Breast epithelium (tissue), 4 donors: ENCODE measurements at regions not wholly inside any gene's neighbourhood (a gene's known extent, or its start where the extent isn't known, plus 50 kb on each side); places are given as distances from the start of the nearest gene placed in this dataset.

Source experiments
- DNase-seq, 2 donors: peaks; one replicate each; pipeline ENCODE4 v3.0.0-alpha.2; 2019; ENCODE audit warnings: low spot score in 2 of 2
- H3K27ac ChIP-seq, 2 donors: fragments of 200-600 bp; sonication (generic) in 1 of 2; one replicate each; pipeline ENCODE4 v1.5.1; 2016 to 2019; ENCODE audit warnings: mild to moderate bottlenecking in 1 of 2
- H3K27me3 ChIP-seq, 2 donors: fragments of 200-600 bp; sonication (generic) in 1 of 2; one replicate each; pipeline versions ENCODE4 v1.5.1 to v1.6.0; 2017 to 2019; ENCODE audit warnings: control low read depth in 1 of 2, mild to moderate bottlenecking in 1 of 2
- H3K36me3 ChIP-seq: fragments of 200-600 bp; one replicate; pipeline ENCODE4 v1.5.1; 2019
- H3K4me1 ChIP-seq, 2 donors: fragments of 200-600 bp; sonication (generic); one replicate each; pipeline ENCODE4 v1.5.1; 2016 to 2019; ENCODE audit warnings: control low read depth in 1 of 2
- H3K4me3 ChIP-seq, 3 donors: fragments of 200-600 bp; sonication (generic); 1 replicate in 2 of 3; 2 replicates in 1 of 3; pipeline ENCODE4 v1.5.1; 2016 to 2019; ENCODE audit warnings: mild to moderate bottlenecking in 3 of 3, moderate library complexity in 2 of 3
- H3K9me3 ChIP-seq, 2 donors: fragments of 200-600 bp; sonication (generic) in 1 of 2; one replicate each; pipeline ENCODE4 v1.5.1; 2016 to 2019; ENCODE audit warnings: control low read depth in 1 of 2
- POLR2A ChIP-seq: fragments of 450-650 bp; IDR thresholded peaks from one replicate; pipeline ENCODE4 v1.6.1; 2016; ENCODE audit warnings: antibody characterized with exemption, mild to moderate bottlenecking, moderate library complexity
- POLR2AphosphoS5 ChIP-seq, 3 donors: sonication (generic); formaldehyde crosslinking; IDR thresholded peaks; one replicate each; pipeline ENCODE4 v1.6.1; 2017; ENCODE audit warnings: antibody characterized with exemption in 3 of 3
- intact Hi-C: fragments of 100-400 bp; cut with DNase I; formaldehyde crosslinking; loops from one replicate; pipeline ENCODE4 v1.15.1; 2023; ENCODE audit warnings: low total_unique reads
- TF ChIP-seq, protein P1 (sequence below), 3 donors: fragments of 450-650 bp; IDR thresholded peaks; one replicate each; pipeline ENCODE4 v1.5.1; 2016 to 2017; ENCODE audit warnings: antibody characterized with exemption in 3 of 3, mild to moderate bottlenecking in 3 of 3, moderate library complexity in 3 of 3

DNA sequence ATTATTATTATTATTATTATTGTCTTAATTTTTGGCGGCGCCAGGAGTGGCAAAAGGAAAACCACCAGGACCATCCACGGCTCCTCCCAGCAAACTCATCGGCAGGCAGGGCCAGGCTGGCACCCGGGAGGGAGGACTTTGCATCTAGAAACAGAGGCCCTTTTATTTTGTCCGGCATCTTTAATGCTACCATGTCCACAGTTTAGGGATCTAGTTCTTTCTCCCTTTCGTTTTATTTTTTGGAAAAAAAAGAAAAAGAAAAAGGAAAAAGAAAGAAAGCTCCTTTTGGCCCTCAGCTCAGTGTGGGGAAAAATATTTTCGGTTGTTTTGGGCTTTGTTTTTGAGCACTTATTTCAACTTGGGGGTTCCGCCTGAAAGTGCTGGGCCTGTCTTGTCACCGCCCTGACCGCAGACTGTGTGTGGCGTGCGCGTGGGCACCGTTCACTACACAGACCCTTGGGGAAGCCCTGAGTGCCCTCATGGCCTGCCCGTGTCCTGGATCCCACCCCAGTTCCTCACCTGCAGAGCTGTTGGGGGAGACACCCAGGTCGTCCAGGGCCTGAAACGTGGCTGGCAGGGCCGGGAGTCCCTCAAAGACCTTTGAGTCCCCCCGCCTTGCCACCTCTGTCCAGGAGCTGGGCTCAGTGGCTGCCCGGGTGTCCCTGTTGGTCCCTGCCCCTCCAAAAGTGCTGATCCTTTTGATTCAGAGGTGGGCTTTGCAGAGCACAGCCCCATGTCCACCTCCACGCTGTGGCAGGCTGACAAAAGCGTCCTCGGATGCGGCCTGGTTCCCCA lies 69.1 kb upstream of the PPARA start:
- Histone ChIP-seq H3K36me3 (no peaks in the 10 kb centered on the region), H3K4me1 (peaks cover 3 to 28% of the 10 kb centered on the region in 2 donors), H3K4me3 (peak overlapping the region; percentile 85 to 98 (median 97)), H3K27ac (peak overlapping the region; percentile 99 to 100), H3K27me3 (no peaks in the 10 kb centered on the region), H3K9me3 (no peaks in the 10 kb centered on the region)
- TF ChIP-seq, protein P1, sequence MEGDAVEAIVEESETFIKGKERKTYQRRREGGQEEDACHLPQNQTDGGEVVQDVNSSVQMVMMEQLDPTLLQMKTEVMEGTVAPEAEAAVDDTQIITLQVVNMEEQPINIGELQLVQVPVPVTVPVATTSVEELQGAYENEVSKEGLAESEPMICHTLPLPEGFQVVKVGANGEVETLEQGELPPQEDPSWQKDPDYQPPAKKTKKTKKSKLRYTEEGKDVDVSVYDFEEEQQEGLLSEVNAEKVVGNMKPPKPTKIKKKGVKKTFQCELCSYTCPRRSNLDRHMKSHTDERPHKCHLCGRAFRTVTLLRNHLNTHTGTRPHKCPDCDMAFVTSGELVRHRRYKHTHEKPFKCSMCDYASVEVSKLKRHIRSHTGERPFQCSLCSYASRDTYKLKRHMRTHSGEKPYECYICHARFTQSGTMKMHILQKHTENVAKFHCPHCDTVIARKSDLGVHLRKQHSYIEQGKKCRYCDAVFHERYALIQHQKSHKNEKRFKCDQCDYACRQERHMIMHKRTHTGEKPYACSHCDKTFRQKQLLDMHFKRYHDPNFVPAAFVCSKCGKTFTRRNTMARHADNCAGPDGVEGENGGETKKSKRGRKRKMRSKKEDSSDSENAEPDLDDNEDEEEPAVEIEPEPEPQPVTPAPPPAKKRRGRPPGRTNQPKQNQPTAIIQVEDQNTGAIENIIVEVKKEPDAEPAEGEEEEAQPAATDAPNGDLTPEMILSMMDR (IDR thresholded peaks at IDR 0.05) = no peak
- TF ChIP-seq POLR2AphosphoS5 (IDR thresholded peaks at IDR 0.05) (peak in 1 of 3 donors; percentile 23), POLR2A (no peak)
- peak in 1 of 2 donors; percentile 52 for DNase-seq
- intact Hi-C loops = no loop called here

DNA sequence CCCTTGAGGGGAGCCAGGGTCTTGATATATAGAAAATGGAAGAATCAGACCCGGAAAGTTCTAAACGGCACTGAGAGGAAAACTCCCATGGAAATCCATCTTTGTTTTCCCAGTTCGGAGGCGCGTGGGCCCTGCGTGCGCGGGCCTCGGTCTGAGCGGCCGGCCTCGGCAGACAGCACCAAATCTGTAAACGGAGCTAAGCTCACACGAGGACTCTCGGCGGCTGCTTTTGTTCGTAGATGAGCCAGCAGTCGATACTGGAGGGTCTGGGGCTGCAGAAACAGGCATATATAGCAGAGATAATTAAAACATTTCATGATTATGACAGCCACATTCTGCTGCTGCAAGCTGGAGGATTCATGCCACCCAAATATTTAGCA lies 68.5 kb upstream of the PPARA start:
- Histone ChIP-seq H3K36me3 (no peaks in the 10 kb centered on the region), H3K4me3 (peak overlapping the region; percentile 85 to 98 (median 97)), H3K4me1 (peaks cover 9 to 34% of the 10 kb centered on the region in 2 donors), H3K27me3 (no peaks in the 10 kb centered on the region), H3K27ac (peak overlapping the region; percentile 99 to 100), H3K9me3 (no peaks in the 10 kb centered on the region)
- peak in 1 of 2 donors; percentile 48 for DNase-seq
- no peak for TF ChIP-seq POLR2A
- peak in 1 of 3 donors; percentile 10 for TF ChIP-seq POLR2AphosphoS5 (IDR thresholded peaks at IDR 0.05)
- intact Hi-C loops = no loop called here

DNA sequence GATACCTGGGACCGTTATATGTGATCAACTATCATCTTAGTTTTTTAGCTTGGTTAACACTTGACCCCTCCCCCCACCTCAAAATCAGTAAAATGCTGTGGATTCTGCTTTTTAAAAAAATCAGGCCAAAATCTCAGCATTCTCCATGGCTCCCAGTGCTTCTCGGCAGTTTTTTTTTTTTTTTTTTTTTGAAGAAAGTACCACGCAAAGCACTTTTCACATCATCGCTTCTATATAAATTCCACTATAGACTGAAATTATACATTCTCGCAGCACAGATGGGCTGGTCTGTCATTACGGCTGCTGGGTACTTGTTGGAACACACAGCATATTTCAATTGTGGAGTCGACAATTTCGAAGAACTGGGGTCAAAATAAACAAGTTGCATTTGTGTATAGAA lies 67.7 kb upstream of the PPARA start:
- Histone ChIP-seq H3K9me3 (no peaks in the 10 kb centered on the region), H3K4me3 (peak overlapping the region in 2 of 3 donors; percentile 85 to 98), H3K27ac (peak overlapping the region; percentile 99 to 100), H3K36me3 (no peaks in the 10 kb centered on the region), H3K27me3 (no peaks in the 10 kb centered on the region), H3K4me1 (peaks cover 16 to 42% of the 10 kb centered on the region in 2 donors)
- TF ChIP-seq, protein P1 (IDR thresholded peaks at IDR 0.05) = no peak
- TF ChIP-seq POLR2AphosphoS5 (IDR thresholded peaks at IDR 0.05) = peak in 1 of 3 donors; percentile 16
- intact Hi-C loops = no loop called here
- DNase-seq = no peak

DNA sequence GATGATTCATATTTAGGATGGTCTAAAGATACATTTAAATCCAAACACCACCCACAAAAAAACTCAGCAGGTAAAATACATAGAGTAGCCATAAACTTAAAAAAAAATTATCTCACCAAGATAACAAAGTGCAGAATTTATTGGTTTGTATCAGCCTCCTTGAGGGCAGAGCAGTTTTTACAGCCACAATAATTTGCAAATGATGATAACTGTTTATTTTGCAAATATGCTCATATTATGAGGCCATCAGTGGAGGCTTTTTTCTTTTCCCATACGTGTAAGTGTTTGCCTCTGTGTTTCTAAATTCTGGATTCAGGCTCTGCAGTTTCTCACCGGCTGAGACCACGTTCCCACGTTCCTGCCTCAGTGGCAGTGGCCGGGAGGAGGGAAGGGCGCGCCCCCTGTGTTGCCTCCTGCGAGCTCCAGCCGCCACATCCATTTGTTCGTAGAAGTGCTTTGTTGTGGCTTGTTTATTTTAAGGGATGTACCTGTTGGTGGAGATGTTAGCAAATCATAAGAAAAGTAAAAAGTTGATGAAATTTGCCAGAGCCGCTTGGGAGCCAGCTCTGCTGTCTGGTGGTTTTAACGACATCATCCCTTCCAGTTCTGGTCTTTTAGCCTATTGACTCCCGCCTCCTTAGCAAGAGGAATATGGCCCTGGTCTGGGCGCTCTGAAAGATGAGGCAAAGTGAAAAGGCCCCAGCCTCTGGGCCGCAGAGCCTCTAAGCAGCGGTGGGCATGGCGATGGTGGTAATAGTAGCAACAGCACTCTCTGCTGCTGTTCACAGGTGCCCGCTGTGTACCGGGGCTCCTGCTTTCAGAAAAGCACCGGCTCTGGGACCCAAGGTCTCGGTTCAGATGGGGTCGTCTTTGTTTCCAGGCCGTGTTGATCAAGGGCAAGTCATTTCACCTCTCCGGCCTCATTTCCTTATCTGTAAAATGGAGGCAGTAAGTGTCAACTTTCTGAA lies 66.7 kb upstream of the PPARA start:
- intact Hi-C loops = no loop called here
- TF ChIP-seq POLR2A (no peak), POLR2AphosphoS5 (IDR thresholded peaks at IDR 0.05) (peak in 1 of 3 donors; percentile 46)
- TF ChIP-seq, protein P1 (IDR thresholded peaks at IDR 0.05) = no peak
- H3K4me1 ChIP-seq = peaks cover 23 to 45% of the 10 kb centered on the region in 2 donors
- no peaks in the 10 kb centered on the region for H3K9me3 ChIP-seq
- no peaks in the 10 kb centered on the region for H3K27me3 ChIP-seq
- peak overlapping the region; percentile 99 to 100 for H3K27ac ChIP-seq
- H3K36me3 ChIP-seq = no peaks in the 10 kb centered on the region
- peak in 1 of 2 donors; percentile 46 for DNase-seq
- H3K4me3 ChIP-seq = peak overlapping the region in 2 of 3 donors; percentile 67 to 85

DNA sequence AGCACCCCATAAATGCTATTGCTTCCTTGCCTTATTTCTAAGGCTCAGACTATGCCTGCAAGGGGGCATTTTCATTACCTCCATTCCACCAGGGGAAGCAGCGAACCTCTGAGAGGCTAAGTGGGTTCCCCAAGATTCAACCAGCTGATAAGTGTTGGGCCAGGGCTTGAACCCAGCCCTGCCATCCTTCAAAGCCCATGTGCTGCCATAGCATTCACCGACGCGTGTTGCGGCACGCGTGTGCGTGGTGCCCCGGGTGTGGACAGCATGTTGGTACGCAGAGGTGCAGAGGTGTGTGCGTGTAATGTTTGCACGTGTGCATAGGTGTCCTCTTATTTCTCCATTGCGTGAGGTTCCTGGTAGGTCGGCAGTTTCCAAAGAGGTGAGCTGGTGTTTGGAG lies 66.0 kb upstream of the PPARA start:
- H3K36me3 ChIP-seq = no peaks in the 10 kb centered on the region
- intact Hi-C loops = no loop called here

More for the DNA sequence above, 66.0 kb upstream of the PPARA start:
- Histone ChIP-seq H3K9me3 (no peaks in the 10 kb centered on the region), H3K4me3 (peak overlapping the region; percentile 17 to 85 (median 67)), H3K4me1 (peaks cover 29 to 45% of the 10 kb centered on the region in 2 donors), H3K27me3 (no peaks in the 10 kb centered on the region), H3K27ac (peak overlapping the region; percentile 99 to 100)
- no peak for DNase-seq
- TF ChIP-seq, protein P1 (IDR thresholded peaks at IDR 0.05) = no peak
- TF ChIP-seq POLR2A (no peak), POLR2AphosphoS5 (IDR thresholded peaks at IDR 0.05) (no peak)
